HepG2 (cell line): ENCODE measurements at regions not wholly inside any gene's neighbourhood (a gene's known extent, or its start where the extent isn't known, plus 50 kb on each side); places are given as distances from the start of the nearest gene placed in this dataset.

Experiments
- ADNP ChIP-seq: sonication (generic); formaldehyde crosslinking; IDR thresholded peaks from 2 replicates; pipeline ENCODE4 v1.4.0; 2020; ENCODE audit warnings: missing genetic modification reagents
- ATF5 ChIP-seq: sonication (generic); formaldehyde crosslinking; IDR thresholded peaks from 2 replicates; pipeline ENCODE4 v1.4.0; 2020; ENCODE audit warnings: mild to moderate bottlenecking, low read depth, missing genetic modification reagents
- FLYWCH1 ChIP-seq: sonication (generic); formaldehyde crosslinking; IDR thresholded peaks from 2 replicates; pipeline ENCODE4 v1.8.1; 2023; ENCODE audit warnings: mild to moderate bottlenecking, missing genetic modification reagents
- FOXM1 ChIP-seq: sonication (generic); formaldehyde crosslinking; IDR thresholded peaks from 2 replicates; pipeline ENCODE4 v1.5.0; 2020; ENCODE audit warnings: missing genetic modification reagents
- GZF1 ChIP-seq: sonication (generic); formaldehyde crosslinking; IDR thresholded peaks from 2 replicates; pipeline ENCODE4 v1.5.1; 2020; ENCODE audit warnings: mild to moderate bottlenecking, missing genetic modification reagents
- HCFC1 ChIP-seq: fragments of 150-350 bp; IDR thresholded peaks from 2 replicates; pipeline ENCODE4 v1.6.1; 2014; ENCODE audit warnings: low read depth, low read length
- NCOA1 ChIP-seq: sonication (generic); formaldehyde crosslinking; IDR thresholded peaks from 2 replicates; pipeline ENCODE4 v1.9.0; 2021; ENCODE audit warnings: missing genetic modification reagents
- NCOR1 ChIP-seq: fragments of 200-600 bp; sonication (generic); IDR thresholded peaks from 2 replicates; pipeline ENCODE4 v1.7.0; 2017; ENCODE audit warnings: antibody characterized with exemption, low read length, borderline replicate concordance
- PAWR ChIP-seq: sonication (generic); formaldehyde crosslinking; IDR thresholded peaks from 2 replicates; pipeline ENCODE4 v1.4.0; 2020; ENCODE audit warnings: missing genetic modification reagents, mild to moderate bottlenecking, borderline replicate concordance
- REXO4 ChIP-seq: sonication (generic); formaldehyde crosslinking; IDR thresholded peaks from 2 replicates; pipeline ENCODE4 v1.8.0; 2022; ENCODE audit warnings: missing genetic modification reagents, mild to moderate bottlenecking, borderline replicate concordance
- SP2 ChIP-seq: sonication (generic); formaldehyde crosslinking; IDR thresholded peaks from 2 replicates; pipeline ENCODE4 v1.5.1; 2020; ENCODE audit warnings: mild to moderate bottlenecking, missing genetic modification reagents
- SRY ChIP-seq: sonication (generic); formaldehyde crosslinking; IDR thresholded peaks from 2 replicates; pipeline ENCODE4 v1.8.0; 2022; ENCODE audit warnings: mild to moderate bottlenecking, missing genetic modification reagents
- TP53 ChIP-seq: sonication (generic); formaldehyde crosslinking; conservative IDR thresholded peaks from 2 replicates; pipeline ENCODE4 v1.4.0; 2020; ENCODE audit warnings: missing genetic modification reagents
- ZGPAT ChIP-seq: IDR thresholded peaks from 2 replicates; pipeline ENCODE4 v1.6.1; 2016; ENCODE audit warnings: mild to moderate bottlenecking
- ZMYM3 ChIP-seq: sonication (generic); formaldehyde crosslinking; IDR thresholded peaks from 2 replicates; pipeline ENCODE4 v1.5.1; 2020; ENCODE audit warnings: mild to moderate bottlenecking, missing genetic modification reagents
- ZNF224 ChIP-seq: sonication (generic); formaldehyde crosslinking; IDR thresholded peaks from 2 replicates; pipeline ENCODE4 v1.5.0; 2020; ENCODE audit warnings: mild to moderate bottlenecking, missing genetic modification reagents
- ZNF317 ChIP-seq: sonication (generic); formaldehyde crosslinking; IDR thresholded peaks from 2 replicates; pipeline ENCODE4 v1.5.0; 2020; ENCODE audit warnings: mild to moderate bottlenecking, missing genetic modification reagents
- ZNF329 ChIP-seq: sonication (generic); formaldehyde crosslinking; IDR thresholded peaks from 2 replicates; pipeline ENCODE4 v1.9.0; 2021; ENCODE audit warnings: low read depth, mild to moderate bottlenecking, missing genetic modification reagents
- ZNF431 ChIP-seq: sonication (generic); formaldehyde crosslinking; IDR thresholded peaks from 2 replicates; pipeline ENCODE4 v1.9.0; 2022; ENCODE audit warnings: missing genetic modification reagents, low read depth, mild to moderate bottlenecking, borderline replicate concordance
- ZNF629 ChIP-seq: sonication (generic); formaldehyde crosslinking; conservative IDR thresholded peaks from 2 replicates; pipeline ENCODE4 v1.5.0; 2020; ENCODE audit warnings: missing genetic modification reagents
- ZNF713 ChIP-seq: sonication (generic); formaldehyde crosslinking; IDR thresholded peaks from 2 replicates; pipeline ENCODE4 v1.4.0; 2020; ENCODE audit warnings: mild to moderate bottlenecking, missing genetic modification reagents
- ZNF737 ChIP-seq: sonication (generic); formaldehyde crosslinking; IDR thresholded peaks from 2 replicates; pipeline ENCODE4 v1.5.0; 2020; ENCODE audit warnings: missing genetic modification reagents, mild to moderate bottlenecking, borderline replicate concordance
- ZNF781 ChIP-seq: sonication (generic); formaldehyde crosslinking; IDR thresholded peaks from 2 replicates; pipeline ENCODE4 v1.5.1; 2020; ENCODE audit warnings: borderline replicate concordance, mild to moderate bottlenecking, missing genetic modification reagents; ENCODE audit errors: not compliant biosample characterization
- ZNF792 ChIP-seq: IDR thresholded peaks from 2 replicates; pipeline ENCODE4 v1.6.1; 2016
- ZNF816 ChIP-seq: sonication (generic); formaldehyde crosslinking; IDR thresholded peaks from 2 replicates; pipeline ENCODE4 v1.8.0; 2022; ENCODE audit warnings: missing genetic modification reagents, mild to moderate bottlenecking, borderline replicate concordance
- TF ChIP-seq, protein P1 (sequence below): sonication (generic); formaldehyde crosslinking; IDR thresholded peaks from 2 replicates; pipeline ENCODE4 v1.4.0; 2020; ENCODE audit warnings: missing genetic modification reagents
- TF ChIP-seq, protein P2 (sequence below): fragments of 450-650 bp; IDR thresholded peaks from 2 replicates; pipeline ENCODE4 v1.6.1; 2017
- TF ChIP-seq, protein P3 (sequence below): sonication (generic); formaldehyde crosslinking; IDR thresholded peaks from 2 replicates; pipeline ENCODE4 v1.5.0; 2020; ENCODE audit warnings: mild to moderate bottlenecking, low read depth, missing genetic modification reagents, borderline replicate concordance

GRCh38 chr6:21505574-21505990, 88.0 kb upstream of the SOX4 start (continued):
- TF ChIP-seq, protein P1, sequence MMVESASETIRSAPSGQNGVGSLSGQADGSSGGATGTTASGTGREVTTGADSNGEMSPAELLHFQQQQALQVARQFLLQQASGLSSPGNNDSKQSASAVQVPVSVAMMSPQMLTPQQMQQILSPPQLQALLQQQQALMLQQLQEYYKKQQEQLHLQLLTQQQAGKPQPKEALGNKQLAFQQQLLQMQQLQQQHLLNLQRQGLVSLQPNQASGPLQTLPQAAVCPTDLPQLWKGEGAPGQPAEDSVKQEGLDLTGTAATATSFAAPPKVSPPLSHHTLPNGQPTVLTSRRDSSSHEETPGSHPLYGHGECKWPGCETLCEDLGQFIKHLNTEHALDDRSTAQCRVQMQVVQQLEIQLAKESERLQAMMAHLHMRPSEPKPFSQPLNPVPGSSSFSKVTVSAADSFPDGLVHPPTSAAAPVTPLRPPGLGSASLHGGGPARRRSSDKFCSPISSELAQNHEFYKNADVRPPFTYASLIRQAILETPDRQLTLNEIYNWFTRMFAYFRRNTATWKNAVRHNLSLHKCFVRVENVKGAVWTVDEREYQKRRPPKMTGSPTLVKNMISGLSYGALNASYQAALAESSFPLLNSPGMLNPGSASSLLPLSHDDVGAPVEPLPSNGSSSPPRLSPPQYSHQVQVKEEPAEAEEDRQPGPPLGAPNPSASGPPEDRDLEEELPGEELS (CRISPR knock-in tag), result peak; percentile 74
- TF ChIP-seq SP2 (no peak), ZNF792 (peak; percentile 89; the same call in 1 of the 2 replicates), NCOR1 (peak; percentile 41; the same call in 1 of the 2 replicates), ZNF629 (CRISPR knock-in tag) (no peak), REXO4 (CRISPR knock-in tag) (no peak), FOXM1 (CRISPR knock-in tag) (no peak), ZNF713 (CRISPR knock-in tag) (no peak), FLYWCH1 (CRISPR knock-in tag) (no peak), PAWR (no peak), ATF5 (CRISPR knock-in tag) (no peak), SRY (no peak), HCFC1 (no peak), ZNF781 (CRISPR knock-in tag) (no peak), ZGPAT (CRISPR knock-in tag) (peak; percentile 93), ZNF224 (CRISPR knock-in tag) (0 out of 2 replicates have a peak, but pooled peaks have one; percentile 41), GZF1 (CRISPR knock-in tag) (no peak), ZNF816 (CRISPR knock-in tag) (peak; percentile 96), NCOA1 (CRISPR knock-in tag) (no peak), ZNF737 (CRISPR knock-in tag) (no peak), ZMYM3 (peak; percentile 93), ADNP (0 out of 2 replicates have a peak, but pooled peaks have one; percentile 45), ZNF317 (CRISPR knock-in tag) (no peak), ZNF431 (no peak; the same call in 1 of the 2 replicates), ZNF329 (CRISPR knock-in tag) (no peak), TP53 (CRISPR knock-in tag) (no peak)
- TF ChIP-seq, protein P2, sequence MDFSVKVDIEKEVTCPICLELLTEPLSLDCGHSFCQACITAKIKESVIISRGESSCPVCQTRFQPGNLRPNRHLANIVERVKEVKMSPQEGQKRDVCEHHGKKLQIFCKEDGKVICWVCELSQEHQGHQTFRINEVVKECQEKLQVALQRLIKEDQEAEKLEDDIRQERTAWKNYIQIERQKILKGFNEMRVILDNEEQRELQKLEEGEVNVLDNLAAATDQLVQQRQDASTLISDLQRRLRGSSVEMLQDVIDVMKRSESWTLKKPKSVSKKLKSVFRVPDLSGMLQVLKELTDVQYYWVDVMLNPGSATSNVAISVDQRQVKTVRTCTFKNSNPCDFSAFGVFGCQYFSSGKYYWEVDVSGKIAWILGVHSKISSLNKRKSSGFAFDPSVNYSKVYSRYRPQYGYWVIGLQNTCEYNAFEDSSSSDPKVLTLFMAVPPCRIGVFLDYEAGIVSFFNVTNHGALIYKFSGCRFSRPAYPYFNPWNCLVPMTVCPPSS, result no peak
- TF ChIP-seq, protein P3, sequence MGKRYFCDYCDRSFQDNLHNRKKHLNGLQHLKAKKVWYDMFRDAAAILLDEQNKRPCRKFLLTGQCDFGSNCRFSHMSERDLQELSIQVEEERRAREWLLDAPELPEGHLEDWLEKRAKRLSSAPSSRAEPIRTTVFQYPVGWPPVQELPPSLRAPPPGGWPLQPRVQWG (CRISPR knock-in tag), result no peak
